Neural progenitor cell (in vitro differentiated cells): ENCODE measurements at regions not wholly inside any gene's neighbourhood (a gene's known extent, or its start where the extent isn't known, plus 50 kb on each side); places are given as distances from the start of the nearest gene placed in this dataset.

Source experiments
- EZH2 ChIP-seq: fragments of 200-600 bp; sonication (generic); IDR thresholded peaks from 2 replicates; pipeline ENCODE4 v1.6.1; 2017; ENCODE audit warnings: antibody characterized with exemption, mild to moderate bottlenecking, moderate library complexity
- EZH2phosphoT487 ChIP-seq: fragments of 200-600 bp; sonication (generic); IDR thresholded peaks from 2 replicates; pipeline ENCODE4 v1.6.1; 2017; ENCODE audit warnings: antibody characterized with exemption
- TF ChIP-seq, protein P1 (sequence below): fragments of 200-600 bp; sonication (generic); IDR thresholded peaks from 2 replicates; pipeline ENCODE4 v1.5.1; 2017; ENCODE audit warnings: antibody characterized with exemption, mild to moderate bottlenecking

DNA sequence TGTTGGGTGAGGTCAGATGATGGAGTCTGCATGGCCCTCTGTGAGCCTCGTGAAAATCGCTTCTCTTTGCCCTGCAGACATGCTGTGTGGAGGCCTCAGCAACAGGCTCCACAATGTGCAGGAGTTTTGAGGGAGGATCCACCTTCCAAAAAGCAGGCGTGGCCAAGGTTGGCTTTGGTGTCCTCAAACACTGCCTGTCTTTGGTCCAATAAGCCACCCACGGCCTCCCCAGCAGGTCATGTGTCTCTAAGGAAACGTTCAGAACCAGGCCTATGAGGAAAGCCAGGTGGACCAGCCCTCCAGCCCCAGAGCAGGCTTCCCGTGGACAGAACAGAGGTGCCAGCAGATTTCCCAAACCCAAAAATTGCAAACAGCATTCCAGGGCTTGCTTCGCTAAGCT lies 340.7 kb upstream of the IRX2 start:
- TF ChIP-seq, protein P1, sequence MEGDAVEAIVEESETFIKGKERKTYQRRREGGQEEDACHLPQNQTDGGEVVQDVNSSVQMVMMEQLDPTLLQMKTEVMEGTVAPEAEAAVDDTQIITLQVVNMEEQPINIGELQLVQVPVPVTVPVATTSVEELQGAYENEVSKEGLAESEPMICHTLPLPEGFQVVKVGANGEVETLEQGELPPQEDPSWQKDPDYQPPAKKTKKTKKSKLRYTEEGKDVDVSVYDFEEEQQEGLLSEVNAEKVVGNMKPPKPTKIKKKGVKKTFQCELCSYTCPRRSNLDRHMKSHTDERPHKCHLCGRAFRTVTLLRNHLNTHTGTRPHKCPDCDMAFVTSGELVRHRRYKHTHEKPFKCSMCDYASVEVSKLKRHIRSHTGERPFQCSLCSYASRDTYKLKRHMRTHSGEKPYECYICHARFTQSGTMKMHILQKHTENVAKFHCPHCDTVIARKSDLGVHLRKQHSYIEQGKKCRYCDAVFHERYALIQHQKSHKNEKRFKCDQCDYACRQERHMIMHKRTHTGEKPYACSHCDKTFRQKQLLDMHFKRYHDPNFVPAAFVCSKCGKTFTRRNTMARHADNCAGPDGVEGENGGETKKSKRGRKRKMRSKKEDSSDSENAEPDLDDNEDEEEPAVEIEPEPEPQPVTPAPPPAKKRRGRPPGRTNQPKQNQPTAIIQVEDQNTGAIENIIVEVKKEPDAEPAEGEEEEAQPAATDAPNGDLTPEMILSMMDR: no peak
- TF ChIP-seq EZH2phosphoT487 (no peak), EZH2 (no peak)
